GM19043 (cell line): ENCODE measurements at regions not wholly inside any gene's neighbourhood (a gene's known extent, or its start where the extent isn't known, plus 50 kb on each side); places are given as distances from the start of the nearest gene placed in this dataset.

Experiments used
- ATAC-seq: cut with Tn5 transposase; IDR thresholded peaks from one replicate; pipeline ENCODE4 v1.9.1; 2021; ENCODE audit warnings: low read depth; ENCODE audit not compliant: unreplicated experiment

- ATAC-seq, result no peak
These were observed 669.3 kb downstream of the PDHA2 start for GRCh38 chr4:96509039-96509741.

GRCh38 chr4:96519291-96519690, 679.4 kb downstream of the PDHA2 start:
- ATAC-seq, result no peak

GRCh38 chr4:96521046-96521536, 681.2 kb downstream of the PDHA2 start:
- ATAC-seq, result no peak

- no peak for ATAC-seq
These were observed 683.7 kb downstream of the PDHA2 start for GRCh38 chr4:96523611-96524010.

- ATAC-seq, result no peak
These were observed 684.5 kb downstream of the PDHA2 start for GRCh38 chr4:96524311-96524875.

- ATAC-seq, result no peak
These were observed 686.0 kb downstream of the PDHA2 start for GRCh38 chr4:96525898-96526297.

GRCh38 chr4:96526625-96527024, 686.7 kb downstream of the PDHA2 start:
- no peak for ATAC-seq

- no peak for ATAC-seq
These were observed 691.9 kb downstream of the PDHA2 start for GRCh38 chr4:96531836-96532235.

- no peak for ATAC-seq
These were observed 703.5 kb downstream of the PDHA2 start for GRCh38 chr4:96543346-96543745.

- ATAC-seq, result no peak
These were observed 718.6 kb downstream of the PDHA2 start for GRCh38 chr4:96558466-96558865.

- no peak for ATAC-seq
These were observed 726.9 kb downstream of the PDHA2 start for GRCh38 chr4:96566755-96567154.

GRCh38 chr4:96585304-96585703, 745.4 kb downstream of the PDHA2 start:
- no peak for ATAC-seq

GRCh38 chr4:96593422-96593821, 753.5 kb downstream of the PDHA2 start:
- no peak for ATAC-seq

- no peak for ATAC-seq
These were observed 758.6 kb downstream of the PDHA2 start for GRCh38 chr4:96598465-96598864.

GRCh38 chr4:96599752-96600151, 759.9 kb downstream of the PDHA2 start:
- no peak for ATAC-seq

- no peak for ATAC-seq
These were observed 762.8 kb downstream of the PDHA2 start for GRCh38 chr4:96602661-96603060.

GRCh38 chr4:96603641-96604040, 763.7 kb downstream of the PDHA2 start:
- no peak for ATAC-seq

- ATAC-seq, result no peak
These were observed 766.6 kb downstream of the PDHA2 start for GRCh38 chr4:96606451-96606850.

GRCh38 chr4:96626023-96626422, 786.1 kb downstream of the PDHA2 start:
- ATAC-seq, result no peak

GRCh38 chr4:96630839-96631238, 790.9 kb downstream of the PDHA2 start:
- no peak for ATAC-seq

- ATAC-seq, result no peak
These were observed 798.1 kb downstream of the PDHA2 start for GRCh38 chr4:96637971-96638412.

GRCh38 chr4:96639932-96640331, 800.0 kb downstream of the PDHA2 start:
- no peak for ATAC-seq
